GM21786 (cell line): ENCODE measurements at regions not wholly inside any gene's neighbourhood (a gene's known extent, or its start where the extent isn't known, plus 50 kb on each side); places are given as distances from the start of the nearest gene placed in this dataset.
"Not testable (repeated sequence)": the region's sequence is repeated elsewhere in the genome, so short reads cannot be mapped to it uniquely, and the experiment has no call there.

Experiments
- ATAC-seq: cut with Tn5 transposase; IDR thresholded peaks from one replicate; pipeline ENCODE4 v1.9.1; 2021; ENCODE audit not compliant: unreplicated experiment

DNA sequence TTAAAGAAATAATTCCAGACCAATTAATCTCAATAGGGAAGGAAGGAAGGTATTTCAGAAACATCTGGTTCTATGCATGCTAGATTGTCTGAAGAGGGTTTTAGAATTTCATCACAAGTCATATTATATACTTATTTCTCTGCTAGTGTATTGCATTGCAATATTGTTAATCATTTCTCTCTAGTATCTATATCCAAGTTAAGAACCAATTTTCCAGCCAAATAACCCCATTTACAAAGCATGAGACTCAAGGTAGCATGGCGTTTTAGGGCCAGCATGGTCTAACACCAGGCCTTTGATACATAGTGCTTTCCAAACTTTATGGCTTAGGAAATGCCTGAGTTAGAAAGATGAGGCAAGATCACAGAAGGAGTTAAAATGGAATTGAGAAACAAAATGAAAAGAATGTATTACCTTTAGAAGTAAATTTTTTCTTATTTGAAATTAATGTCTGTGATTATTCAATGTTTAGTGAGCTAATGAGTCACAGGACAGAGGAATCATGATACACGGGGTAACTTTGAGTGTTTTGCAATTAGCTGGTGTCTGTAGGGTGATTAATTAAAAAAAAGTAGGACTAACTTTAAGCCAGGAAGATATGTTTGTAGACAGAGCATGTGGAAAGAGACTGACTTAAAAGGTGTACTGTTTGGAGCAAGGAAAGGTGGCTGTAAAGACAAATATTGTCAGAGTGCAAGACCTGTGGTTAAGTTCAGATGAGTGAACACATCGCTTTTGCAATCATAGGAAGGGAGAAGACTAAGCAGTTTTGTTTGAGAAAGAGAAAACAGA lies 1006.2 kb upstream of the CITED2 start:
- ATAC-seq, result no peak

- no peak for ATAC-seq
Measured at GRCh38 chr6:140379919-140380318, 1005.5 kb upstream of the CITED2 start.

DNA sequence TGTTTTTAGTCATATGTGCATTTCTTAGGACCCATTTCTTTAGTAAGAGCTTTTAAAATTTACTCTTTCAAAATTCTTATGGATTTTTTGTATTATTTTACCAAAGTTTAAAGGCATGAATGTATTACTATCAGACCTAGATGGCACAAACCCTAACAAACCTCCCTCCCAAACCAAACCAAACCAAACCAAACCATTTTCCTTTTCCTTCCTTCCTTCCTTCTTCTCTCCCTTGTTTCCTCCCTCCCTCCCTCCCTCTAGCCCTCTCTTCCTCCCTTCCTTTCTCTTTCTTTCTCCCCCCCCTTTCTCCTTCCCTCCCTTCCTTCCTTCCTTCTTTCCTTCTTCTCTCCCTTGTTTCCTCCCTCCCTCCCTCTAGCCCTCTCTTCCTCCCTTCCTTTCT lies 1001.8 kb upstream of the CITED2 start:
- ATAC-seq, result no peak

DNA sequence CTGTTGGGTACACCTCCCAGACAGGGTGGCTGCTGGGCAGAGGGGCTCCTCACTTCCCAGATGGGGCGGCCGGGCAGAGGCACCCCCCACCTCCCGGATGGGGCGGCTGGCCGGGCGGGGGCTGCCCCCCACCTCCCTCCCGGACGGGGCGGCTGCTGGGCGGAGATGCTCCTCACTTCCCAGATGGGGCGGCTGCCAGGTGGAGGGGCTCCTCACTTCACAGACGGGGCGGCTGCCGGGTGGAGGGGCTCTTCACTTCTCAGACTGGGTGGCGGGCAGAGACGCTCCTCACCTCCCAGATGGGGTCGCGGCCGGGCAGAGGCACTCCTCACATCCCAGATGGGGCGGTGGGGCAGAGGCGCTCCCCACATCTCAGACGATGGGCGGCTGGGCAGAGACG lies 999.3 kb upstream of the CITED2 start:
- not testable (repeated sequence) for ATAC-seq

- no peak for ATAC-seq
Measured at GRCh38 chr6:140372064-140372463, 997.6 kb upstream of the CITED2 start.

- no peak for ATAC-seq
Measured at GRCh38 chr6:140370976-140371870, 996.8 kb upstream of the CITED2 start.

GRCh38 chr6:140370441-140370840 lies 996.0 kb upstream of the CITED2 start:
- ATAC-seq, result no peak

DNA sequence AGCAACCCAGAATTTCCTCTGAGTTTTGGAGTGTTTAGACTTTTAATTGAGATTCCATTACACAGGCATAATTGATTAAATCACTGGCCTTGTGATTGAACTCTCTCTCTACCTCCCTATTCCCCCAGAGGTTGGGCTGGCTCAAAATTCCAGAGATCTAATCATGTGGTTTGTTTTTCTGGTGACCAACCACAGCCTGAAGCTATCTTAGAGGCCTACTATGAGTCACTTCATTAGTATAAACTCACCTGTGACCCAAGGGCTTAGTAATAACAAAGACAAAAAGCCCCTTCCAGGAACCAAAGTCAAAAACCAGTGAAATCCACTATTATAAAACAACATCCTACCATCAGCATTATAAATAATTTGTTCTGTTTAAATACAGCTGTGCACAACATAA lies 992.5 kb upstream of the CITED2 start:
- no peak for ATAC-seq

DNA sequence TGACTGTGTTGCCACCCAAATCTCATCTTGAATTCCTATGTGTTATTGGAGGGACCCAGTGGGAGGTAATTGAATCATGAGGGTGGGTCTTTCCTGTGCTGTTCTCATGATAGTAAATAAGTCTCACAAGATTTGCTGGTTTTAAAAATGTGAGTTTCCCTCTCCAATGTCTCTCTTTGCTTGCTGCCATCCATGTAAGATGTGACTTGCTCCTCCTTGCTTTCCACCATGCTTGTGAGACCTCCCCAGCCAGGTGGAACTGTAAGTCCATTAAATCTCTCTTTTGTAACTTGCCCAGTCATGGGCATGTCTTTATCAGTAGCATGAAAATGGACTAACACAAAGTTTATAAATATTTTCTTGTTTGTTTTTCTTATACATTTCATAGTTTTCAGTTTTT lies 990.5 kb upstream of the CITED2 start:
- no peak for ATAC-seq

DNA sequence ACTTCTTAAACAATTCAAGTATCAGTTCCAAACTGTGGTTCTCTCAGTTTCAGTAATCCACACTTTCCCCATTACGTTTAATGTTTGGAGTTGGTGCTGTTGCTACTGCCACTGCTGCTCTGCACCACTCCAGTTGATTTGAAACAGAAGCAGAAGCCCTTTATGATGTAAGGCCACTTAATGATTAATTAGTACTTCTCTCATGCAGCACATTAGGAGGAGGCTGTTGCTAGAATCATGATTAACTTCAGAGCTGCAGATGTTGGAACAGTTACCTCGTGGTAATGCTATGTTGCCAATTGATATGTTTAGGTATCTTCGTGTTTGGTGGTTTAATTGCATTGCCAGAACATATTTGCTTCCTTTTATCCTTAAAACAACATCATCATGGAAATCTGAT lies 986.2 kb upstream of the CITED2 start:
- no peak for ATAC-seq

- ATAC-seq, result no peak
Measured at GRCh38 chr6:140355476-140355875, 981.0 kb upstream of the CITED2 start.

GRCh38 chr6:140354296-140354695 lies 979.8 kb upstream of the CITED2 start:
- no peak for ATAC-seq

DNA sequence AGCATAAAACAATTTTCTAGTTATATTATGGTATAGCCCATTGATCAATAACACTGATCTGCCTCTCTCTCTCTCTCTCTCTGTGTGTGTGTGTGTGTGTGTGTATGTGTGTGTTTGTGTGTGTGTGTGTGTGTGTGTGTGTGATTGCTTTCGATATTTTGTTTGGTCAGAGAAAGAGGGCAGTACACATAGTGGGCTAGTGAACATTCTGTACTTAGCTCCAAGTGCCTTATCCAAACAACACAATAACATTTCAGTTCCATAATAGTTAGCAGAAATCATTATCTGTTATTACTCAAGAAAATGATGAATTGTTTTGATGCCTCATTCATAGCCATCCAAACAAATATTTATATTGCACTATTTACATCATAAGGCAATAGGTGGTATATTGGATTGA lies 979.1 kb upstream of the CITED2 start:
- ATAC-seq, result no peak

DNA sequence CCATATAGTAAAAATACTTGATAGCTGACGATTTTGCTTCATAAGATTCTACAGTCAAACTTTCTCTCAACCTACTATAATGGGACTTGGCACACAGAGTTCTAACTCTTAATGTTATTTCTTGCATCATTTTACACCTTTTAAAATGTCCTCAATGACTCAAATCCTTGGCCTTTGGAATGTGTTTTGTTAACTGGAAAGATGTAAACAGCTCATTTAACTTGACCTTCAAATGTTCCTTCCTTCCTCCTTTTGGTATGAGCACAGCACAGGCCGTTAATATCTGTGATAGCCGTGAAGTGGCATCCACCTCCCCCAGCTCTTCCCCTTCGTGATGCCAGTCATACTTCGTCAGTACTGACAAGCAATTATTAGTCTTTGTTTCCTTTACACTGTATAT lies 972.0 kb upstream of the CITED2 start:
- ATAC-seq, result no peak

DNA sequence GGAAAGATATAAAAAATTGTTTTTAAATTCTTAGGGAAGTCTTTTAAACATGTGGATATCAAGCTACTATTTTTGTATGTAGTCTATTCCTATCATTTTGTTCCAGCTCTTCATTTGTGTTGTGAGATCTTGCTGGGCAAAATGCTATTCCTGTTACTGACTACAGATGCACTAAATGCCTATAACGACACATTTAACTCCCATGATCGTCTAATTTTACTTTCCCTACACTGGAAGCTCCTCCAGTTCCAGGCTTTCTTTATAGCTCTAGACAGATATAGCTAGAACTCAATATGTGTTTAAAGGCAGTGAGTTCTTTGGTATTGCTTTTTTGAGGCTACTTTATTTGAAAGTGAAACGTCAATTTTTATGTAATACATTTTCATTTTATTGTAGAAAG lies 971.5 kb upstream of the CITED2 start:
- ATAC-seq, result no peak

GRCh38 chr6:140344142-140344913 lies 969.9 kb upstream of the CITED2 start:
- ATAC-seq, result no peak

DNA sequence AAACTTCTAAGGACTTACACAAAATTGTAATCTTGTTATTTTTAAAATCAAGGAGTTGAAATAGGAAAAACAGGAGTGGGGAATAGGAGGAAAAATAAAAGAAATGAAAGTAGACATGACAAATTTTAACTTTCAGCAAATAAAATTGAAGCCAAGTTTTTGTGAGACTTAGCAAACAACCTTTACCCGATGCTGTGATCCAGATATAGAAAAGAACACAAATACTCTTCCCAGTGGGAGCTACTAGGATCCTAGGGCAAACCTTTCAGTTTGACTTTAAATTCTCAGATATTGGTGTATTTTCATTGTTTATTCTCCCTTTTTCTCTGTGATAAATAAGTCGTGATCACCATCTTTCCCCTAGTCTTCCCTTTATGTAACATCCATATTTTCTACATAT lies 968.7 kb upstream of the CITED2 start:
- ATAC-seq, result no peak

DNA sequence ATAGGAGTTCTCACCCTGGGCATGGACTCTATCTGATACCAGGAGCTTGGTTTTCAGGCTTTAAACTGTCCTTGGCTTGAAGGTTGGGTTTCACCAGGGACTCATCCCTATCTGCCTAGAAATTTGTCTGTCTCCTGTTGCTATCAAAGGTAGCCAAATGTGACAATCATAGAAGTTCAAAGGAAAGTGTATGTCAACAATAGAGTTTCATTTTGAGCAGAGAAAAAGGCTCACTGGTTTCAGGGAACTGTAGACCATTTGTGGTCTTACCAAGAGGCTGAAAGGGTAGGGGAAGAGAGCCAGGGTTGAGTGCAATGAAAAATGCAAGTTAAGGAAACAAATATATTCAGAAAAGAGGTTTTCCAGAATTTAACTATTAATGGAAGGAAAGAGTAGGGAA lies 966.8 kb upstream of the CITED2 start:
- no peak for ATAC-seq

GRCh38 chr6:140340795-140341194 lies 966.3 kb upstream of the CITED2 start:
- no peak for ATAC-seq

DNA sequence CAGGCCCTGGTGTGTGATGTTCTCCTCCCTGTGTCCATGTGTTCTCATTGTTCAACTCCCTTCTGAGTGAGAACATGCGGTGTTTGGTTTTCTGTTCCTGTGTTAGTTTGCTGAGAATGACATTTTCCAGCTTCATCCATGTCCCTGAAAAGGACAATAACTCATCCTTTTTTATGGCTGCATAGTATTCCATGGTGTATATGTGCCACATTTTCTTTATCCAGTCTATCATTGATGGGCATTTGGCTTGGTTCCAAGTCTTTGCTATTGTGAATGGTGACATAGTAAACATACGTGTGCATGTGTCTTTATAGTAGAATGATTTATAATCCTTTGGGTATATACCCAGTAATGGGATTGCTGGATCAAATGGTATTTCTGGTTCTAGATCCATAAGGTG lies 964.6 kb upstream of the CITED2 start:
- ATAC-seq, result not testable (repeated sequence)

DNA sequence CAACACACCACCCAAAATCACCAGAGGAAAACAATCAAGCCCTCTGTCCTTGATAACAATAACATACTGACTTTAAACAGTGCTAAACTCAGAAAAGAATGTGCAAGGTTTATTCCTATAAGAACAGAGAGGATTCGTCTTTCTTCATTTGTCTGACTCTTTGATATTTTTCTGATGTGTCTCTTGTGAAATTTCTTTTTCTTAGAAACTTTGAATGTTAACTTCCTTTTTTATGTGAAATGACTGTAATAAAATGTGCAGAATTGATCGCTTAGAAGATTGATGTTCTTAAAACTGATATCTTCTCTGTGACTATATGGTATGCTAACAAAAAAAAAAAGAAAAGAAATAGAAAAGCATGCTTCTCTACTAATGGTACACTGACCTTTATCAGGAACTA lies 947.4 kb upstream of the CITED2 start:
- ATAC-seq, result no peak
